SW 1271 (cell line): ENCODE measurements at regions not wholly inside any gene's neighbourhood (a gene's known extent, or its start where the extent isn't known, plus 50 kb on each side); places are given as distances from the start of the nearest gene placed in this dataset.
A peak's percentile ranks its signal among the peaks of the same experiment; 100 is the strongest.

Experiments
- DNase-seq, 2 experiments: peaks; one replicate each; lab custom pipeline; 2025; lab: John Stamatoyannopoulos, UW

- DNase-seq, result no peak
Observed at GRCh38 chr12:75606151-75606550, 94.7 kb upstream of the KRR1 start.

GRCh38 chr12:75603475-75603874 is 92.1 kb upstream of the KRR1 start:
- no peak for DNase-seq

- DNase-seq, result no peak
Observed at GRCh38 chr12:75602106-75602505, 90.7 kb upstream of the KRR1 start.

GRCh38 chr12:75600146-75600545 is 88.7 kb upstream of the KRR1 start:
- DNase-seq, result no peak

GRCh38 chr12:75599061-75599460 is 87.7 kb upstream of the KRR1 start:
- DNase-seq, result no peak

- no peak for DNase-seq
Observed at GRCh38 chr12:75596406-75596805, 85.0 kb upstream of the KRR1 start.

GRCh38 chr12:75592638-75593335 is 81.4 kb upstream of the KRR1 start:
- DNase-seq, result no peak

- no peak for DNase-seq
Observed at GRCh38 chr12:75592086-75592485, 80.7 kb upstream of the KRR1 start.

- DNase-seq, result no peak
Observed at GRCh38 chr12:75591628-75592027, 80.2 kb upstream of the KRR1 start.

- DNase-seq, result no peak
Observed at GRCh38 chr12:75589801-75590200, 78.4 kb upstream of the KRR1 start.

- DNase-seq, result no peak
Observed at GRCh38 chr12:75587340-75588106, 76.1 kb upstream of the KRR1 start.

GRCh38 chr12:75585330-75585729 is 73.9 kb upstream of the KRR1 start:
- DNase-seq, result peak in 1 of 2 experiments; percentile 61

GRCh38 chr12:75583355-75583754 is 71.9 kb upstream of the KRR1 start:
- DNase-seq, result no peak

GRCh38 chr12:75581515-75581914 is 70.1 kb upstream of the KRR1 start:
- no peak for DNase-seq

GRCh38 chr12:75579552-75579951 is 68.1 kb upstream of the KRR1 start:
- no peak for DNase-seq

- no peak for DNase-seq
Observed at GRCh38 chr12:75578546-75578945, 67.1 kb upstream of the KRR1 start.

- DNase-seq, result no peak
Observed at GRCh38 chr12:75577812-75578211, 66.4 kb upstream of the KRR1 start.

GRCh38 chr12:75571656-75572205 is 60.3 kb upstream of the KRR1 start:
- no peak for DNase-seq

GRCh38 chr12:75571204-75571603 is 59.8 kb upstream of the KRR1 start:
- no peak for DNase-seq

GRCh38 chr12:75568801-75569200 is 57.4 kb upstream of the KRR1 start:
- no peak for DNase-seq

- DNase-seq, result no peak
Observed at GRCh38 chr12:75568393-75568792, 57.0 kb upstream of the KRR1 start.

GRCh38 chr12:75565795-75566194 is 54.4 kb upstream of the KRR1 start:
- DNase-seq, result no peak

- DNase-seq, result no peak
Observed at GRCh38 chr12:75564852-75565251, 53.4 kb upstream of the KRR1 start.
